Effector memory CD4-positive, alpha-beta T cell (primary cell): ENCODE measurements at regions not wholly inside any gene's neighbourhood (a gene's known extent, or its start where the extent isn't known, plus 50 kb on each side); places are given as distances from the start of the nearest gene placed in this dataset.
"Not testable (repeated sequence)": the region's sequence is repeated elsewhere in the genome, so short reads cannot be mapped to it uniquely, and the experiment has no call there.

Experiments used
- DNase-seq, 3 donors: peaks; one replicate each; pipeline ENCODE4 v3.0.0-alpha.2; 2020
- H3K27ac ChIP-seq: 2 replicates; pipeline ENCODE4 v1.7.0; 2013; ENCODE audit warnings: mild to moderate bottlenecking, low read length, moderate library complexity; ENCODE audit not compliant: insufficient read depth, poor library complexity, severe bottlenecking
- H3K27me3 ChIP-seq: replicated peaks from 2 replicates; pipeline ENCODE4 v1.7.0; 2013; ENCODE audit warnings: mild to moderate bottlenecking, low read length; ENCODE audit not compliant: insufficient read depth, control insufficient read depth, poor library complexity, severe bottlenecking
- H3K36me3 ChIP-seq: 2 replicates; pipeline ENCODE4 v1.7.0; 2013; ENCODE audit warnings: mild to moderate bottlenecking, low read length, moderate library complexity; ENCODE audit not compliant: control insufficient read depth, insufficient read depth
- H3K4me1 ChIP-seq: 2 replicates; pipeline ENCODE4 v1.7.0; 2013; ENCODE audit warnings: low read length, mild to moderate bottlenecking; ENCODE audit not compliant: control insufficient read depth, insufficient read depth, poor library complexity, severe bottlenecking
- H3K4me3 ChIP-seq: 2 replicates; pipeline ENCODE4 v1.7.0; 2013; ENCODE audit warnings: low read length, low read depth, mild to moderate bottlenecking; ENCODE audit not compliant: insufficient read depth, poor library complexity, severe bottlenecking
- H3K9me3 ChIP-seq: 2 replicates; pipeline ENCODE4 v1.7.0; 2013; ENCODE audit warnings: mild to moderate bottlenecking, low read length, moderate library complexity; ENCODE audit not compliant: control insufficient read depth

DNA sequence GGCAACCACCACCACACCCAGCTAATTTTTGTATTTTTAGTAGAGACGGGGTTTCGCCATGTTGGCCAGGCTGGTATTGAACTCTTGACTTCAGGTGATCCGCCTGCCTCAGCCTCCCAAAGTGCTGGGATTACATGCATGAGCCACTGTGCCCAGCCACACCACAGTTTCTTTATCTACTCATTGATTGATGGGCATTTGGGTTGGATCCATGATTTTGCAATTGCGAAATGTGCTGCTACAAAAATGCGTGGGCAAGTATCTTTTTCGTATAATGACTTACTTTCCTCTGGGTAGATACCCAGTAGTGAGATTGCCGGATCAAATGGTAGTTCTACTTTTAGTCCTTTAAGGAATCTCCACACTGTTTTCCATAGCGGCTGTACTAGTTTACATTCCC, 204.7 kb downstream of the ALDH8A1 start:
- H3K36me3 ChIP-seq, H3K27me3 ChIP-seq, H3K9me3 ChIP-seq, H3K4me3 ChIP-seq, DNase-seq, H3K4me1 ChIP-seq, H3K27ac ChIP-seq: not testable (repeated sequence)

DNA sequence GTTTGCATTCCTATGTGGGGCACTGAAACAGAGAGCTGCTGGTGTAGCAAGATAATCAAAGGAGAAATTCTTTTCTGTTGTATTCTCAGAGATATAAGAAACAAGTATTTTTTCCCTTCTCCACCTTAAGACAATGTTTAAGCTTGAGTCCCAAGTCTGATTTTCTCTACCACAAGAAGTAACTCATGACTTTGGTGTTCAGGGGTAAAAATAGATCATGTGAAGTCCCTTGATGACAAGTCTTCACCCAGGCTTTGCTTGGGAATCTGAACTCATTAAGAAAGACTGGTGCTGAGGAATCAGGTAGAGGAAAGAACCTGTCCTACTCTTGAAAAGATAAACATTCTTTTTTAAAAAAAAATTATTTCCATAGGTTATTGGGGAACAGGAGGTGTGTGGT, 205.6 kb downstream of the ALDH8A1 start:
- no peak for DNase-seq
- no peak overlapping the region for H3K4me3 ChIP-seq
- H3K4me1 ChIP-seq: no peaks in the 10 kb centered on the region
- H3K27ac ChIP-seq: no peak overlapping the region
- no peaks in the 10 kb centered on the region for H3K27me3 ChIP-seq
- H3K36me3 ChIP-seq: no peaks in the 10 kb centered on the region
- H3K9me3 ChIP-seq: no peaks in the 10 kb centered on the region

DNA sequence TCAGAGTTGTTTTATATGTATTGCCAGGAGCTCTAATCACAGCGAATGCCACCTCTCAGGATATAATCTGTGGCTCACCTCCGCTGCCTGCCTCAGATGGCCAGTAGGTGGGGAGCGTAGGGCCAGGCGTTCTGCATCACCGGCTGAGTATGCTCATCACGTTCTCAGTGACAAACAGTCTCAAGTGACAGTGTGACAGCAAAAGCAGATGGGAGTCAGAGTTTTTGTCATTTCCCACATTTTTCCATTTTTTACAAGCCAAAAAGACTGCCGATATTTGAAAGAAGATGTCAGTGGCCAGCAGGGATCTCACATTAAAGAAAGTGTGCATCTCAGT, 208.7 kb downstream of the ALDH8A1 start:
- Histone ChIP-seq H3K9me3 (no peaks in the 10 kb centered on the region), H3K36me3 (no peaks in the 10 kb centered on the region), H3K27ac (no peak overlapping the region), H3K4me1 (no peaks in the 10 kb centered on the region), H3K4me3 (no peak overlapping the region), H3K27me3 (no peaks in the 10 kb centered on the region)
- DNase-seq: no peak

DNA sequence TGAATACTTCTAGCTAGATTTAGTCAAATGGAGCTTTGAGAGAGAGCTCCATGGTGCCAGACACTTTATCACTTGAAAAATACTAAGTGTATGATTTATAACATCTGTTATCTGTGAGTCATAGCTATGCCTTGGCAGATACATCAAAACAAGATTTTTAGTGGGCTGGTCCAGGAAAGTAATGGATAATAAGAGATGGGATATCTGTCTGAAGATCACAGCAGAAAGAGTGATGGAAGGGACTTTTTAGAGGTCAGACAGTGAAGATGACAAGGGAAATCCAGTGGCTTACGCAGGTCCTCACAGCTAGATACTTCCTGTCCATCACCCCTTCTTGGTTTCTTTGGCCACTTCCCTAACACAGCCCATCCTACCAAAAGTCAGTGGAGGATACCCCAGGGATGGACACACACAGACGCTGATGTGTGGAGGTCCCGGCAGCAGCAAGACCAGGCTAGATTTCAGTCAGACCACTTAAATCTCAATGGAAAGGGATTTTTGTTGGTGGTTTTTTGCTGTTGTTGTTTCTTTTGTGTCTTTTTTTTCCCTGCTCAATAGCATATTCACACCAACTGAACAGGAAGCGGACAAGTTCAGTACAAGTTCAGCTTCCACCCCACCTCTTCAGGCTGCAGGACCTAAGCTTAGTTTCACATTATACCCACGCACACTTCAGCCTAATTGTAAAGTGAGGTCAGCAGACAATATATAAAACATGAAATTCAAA, 209.3 kb downstream of the ALDH8A1 start:
- no peak for DNase-seq
- no peaks in the 10 kb centered on the region for H3K9me3 ChIP-seq
- no peaks in the 10 kb centered on the region for H3K36me3 ChIP-seq
- H3K27me3 ChIP-seq: no peaks in the 10 kb centered on the region
- H3K4me3 ChIP-seq: no peak overlapping the region
- no peak overlapping the region for H3K27ac ChIP-seq
- no peaks in the 10 kb centered on the region for H3K4me1 ChIP-seq

DNA sequence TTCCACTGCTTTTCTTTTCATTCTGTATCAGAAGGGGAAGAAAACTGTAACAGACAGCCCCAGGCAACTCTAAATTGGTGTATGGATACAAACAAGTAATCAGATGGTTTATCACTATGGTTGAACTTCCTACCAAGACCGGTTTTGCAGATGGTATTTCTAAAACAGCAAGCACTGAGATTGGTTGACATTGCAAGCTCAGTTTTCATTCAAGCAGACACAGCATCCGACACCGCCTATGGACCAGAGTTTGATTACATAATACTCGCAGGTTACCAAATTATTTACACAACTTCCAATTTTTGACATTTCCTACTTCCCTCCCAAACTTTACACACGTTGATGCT, 209.9 kb downstream of the ALDH8A1 start:
- no peak for DNase-seq
- no peak overlapping the region for H3K27ac ChIP-seq
- no peaks in the 10 kb centered on the region for H3K4me1 ChIP-seq
- H3K27me3 ChIP-seq: no peaks in the 10 kb centered on the region
- H3K4me3 ChIP-seq: no peak overlapping the region
- no peaks in the 10 kb centered on the region for H3K36me3 ChIP-seq
- no peaks in the 10 kb centered on the region for H3K9me3 ChIP-seq

DNA sequence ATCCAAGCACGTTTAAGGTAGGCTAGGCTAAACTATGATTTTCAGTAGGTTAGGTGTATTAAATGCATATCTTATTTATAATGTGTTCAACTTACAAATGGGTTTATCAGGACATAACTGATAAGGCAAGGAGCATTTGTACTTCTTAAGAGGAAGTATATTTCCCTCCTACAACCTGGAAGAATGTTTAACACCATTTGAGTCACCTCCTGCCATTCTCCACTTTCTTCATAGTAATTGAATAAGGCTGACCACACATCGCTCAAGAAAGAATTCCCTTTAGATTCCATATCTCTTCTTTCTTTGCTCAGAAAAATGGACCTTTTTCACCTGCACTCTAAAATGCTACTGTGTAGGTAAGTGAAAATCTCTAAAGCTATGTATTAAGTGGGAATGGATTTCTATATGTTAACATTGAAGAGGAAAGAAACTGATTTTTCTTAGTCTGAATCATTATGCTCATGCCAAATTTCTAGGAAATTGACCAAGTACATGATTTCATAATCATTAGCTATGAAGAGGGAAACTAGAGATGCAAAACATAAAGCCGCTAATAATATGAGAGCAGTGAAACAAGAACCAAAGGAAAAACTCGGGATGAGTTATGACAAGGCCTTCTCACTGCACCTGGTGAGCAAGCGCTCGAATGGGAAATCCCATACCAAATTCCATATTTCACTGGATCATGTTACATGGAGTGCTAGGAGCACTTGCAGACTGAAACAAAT, 210.4 kb downstream of the ALDH8A1 start:
- Histone ChIP-seq H3K27me3 (no peaks in the 10 kb centered on the region), H3K27ac (no peak overlapping the region), H3K4me1 (no peaks in the 10 kb centered on the region), H3K4me3 (no peak overlapping the region), H3K36me3 (no peaks in the 10 kb centered on the region), H3K9me3 (no peaks in the 10 kb centered on the region)
- no peak for DNase-seq

DNA sequence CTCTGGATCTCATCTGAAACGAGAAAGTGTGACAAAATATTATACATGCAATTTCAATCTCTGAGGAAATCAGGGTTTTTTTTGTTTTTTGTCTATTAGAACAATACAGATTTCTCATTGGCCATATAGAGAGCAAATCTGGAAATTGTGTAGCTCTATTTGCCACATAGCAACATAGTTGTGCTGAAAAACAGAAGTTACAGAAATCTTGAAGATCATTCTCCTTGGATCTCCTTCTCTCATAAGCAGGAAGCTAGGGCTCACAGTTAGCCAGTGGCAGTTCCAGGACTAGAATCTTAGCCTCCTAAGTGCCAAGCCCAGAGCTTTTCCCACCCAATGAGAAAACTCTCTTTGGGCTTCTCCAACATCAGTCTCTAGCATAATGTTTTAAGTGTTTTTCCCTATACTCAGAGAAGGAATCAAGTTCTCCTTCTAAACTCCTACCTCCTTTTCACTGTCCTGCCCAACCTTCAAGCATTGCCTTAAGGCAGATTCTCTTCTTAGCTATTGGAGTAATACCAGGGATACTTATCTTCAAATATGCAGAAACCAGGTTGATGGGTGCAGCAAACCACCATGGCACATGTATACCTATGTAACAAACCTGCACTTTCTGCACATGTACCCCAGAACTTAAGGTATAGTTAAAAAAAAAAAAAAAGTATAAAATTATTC, 211.6 kb downstream of the ALDH8A1 start:
- no peak overlapping the region for H3K4me3 ChIP-seq
- no peaks in the 10 kb centered on the region for H3K9me3 ChIP-seq
- DNase-seq: no peak
- H3K4me1 ChIP-seq: no peaks in the 10 kb centered on the region
- no peak overlapping the region for H3K27ac ChIP-seq
- H3K27me3 ChIP-seq: no peaks in the 10 kb centered on the region
- H3K36me3 ChIP-seq: no peaks in the 10 kb centered on the region

DNA sequence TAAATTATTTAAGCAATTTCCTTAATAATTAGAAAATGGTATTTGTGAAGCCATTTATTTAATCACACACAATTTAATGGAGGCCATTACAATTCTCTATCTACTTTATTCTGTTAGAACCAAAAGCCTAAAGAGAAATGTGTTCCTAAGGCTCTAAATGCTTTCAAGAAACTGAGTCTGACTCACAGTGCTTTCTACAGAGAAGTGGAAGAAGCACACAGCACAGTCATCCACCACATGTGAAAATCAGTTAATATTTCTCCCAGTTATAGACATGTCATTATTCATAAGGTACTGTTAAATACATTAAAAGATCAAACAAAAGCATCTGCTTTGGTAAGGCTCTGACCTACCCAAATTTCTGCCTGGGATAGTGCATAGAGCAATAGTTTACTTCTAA, 214.4 kb downstream of the ALDH8A1 start:
- Histone ChIP-seq H3K36me3 (no peaks in the 10 kb centered on the region), H3K4me3 (no peak overlapping the region), H3K9me3 (no peaks in the 10 kb centered on the region), H3K4me1 (no peaks in the 10 kb centered on the region), H3K27me3 (no peaks in the 10 kb centered on the region), H3K27ac (no peak overlapping the region)
- no peak for DNase-seq

GRCh38 chr6:134734312-134734869, 215.5 kb downstream of the ALDH8A1 start:
- DNase-seq: no peak
- H3K36me3 ChIP-seq: no peaks in the 10 kb centered on the region
- no peaks in the 10 kb centered on the region for H3K4me1 ChIP-seq
- H3K9me3 ChIP-seq: no peaks in the 10 kb centered on the region
- H3K27ac ChIP-seq: no peak overlapping the region
- no peak overlapping the region for H3K4me3 ChIP-seq
- H3K27me3 ChIP-seq: no peaks in the 10 kb centered on the region

GRCh38 chr6:134733801-134734200, 216.1 kb downstream of the ALDH8A1 start:
- Histone ChIP-seq H3K4me3 (no peak overlapping the region), H3K27me3 (no peaks in the 10 kb centered on the region), H3K27ac (no peak overlapping the region), H3K4me1 (no peaks in the 10 kb centered on the region), H3K36me3 (no peaks in the 10 kb centered on the region), H3K9me3 (no peaks in the 10 kb centered on the region)
- no peak for DNase-seq
